ENCODE measurements at regions not wholly inside any gene's neighbourhood (a gene's known extent, or its start where the extent isn't known, plus 50 kb on each side); places are given as distances from the start of the nearest gene placed in this dataset.

GRCh38 chr1:37310064-37310463 lies 164.3 kb upstream of the ZC3H12A start:
- Histone ChIP-seq H3K9me3 (no peaks in the 10 kb centered on the region), H3K4me3 (no peak overlapping the region), H3K27me3 (ENCODE audit: insufficient read depth in 3 of 3, low read length in 2 of 3) (peaks cover 0 to 44% (median 9%) of the 10 kb centered on the region in 3 donors), H3K27ac (no peak overlapping the region), H3K4me1 (no peaks in the 10 kb centered on the region), H3K36me3 (ENCODE audit: insufficient read depth in 1 of 2, low read depth in 1 of 2) (no peaks in the 10 kb centered on the region)
- intact Hi-C loops (cut with DNase I): no loop called here
- DNase-seq (no peak), ATAC-seq (no peak)
- no peak for TF ChIP-seq CTCF (IDR thresholded peaks at IDR 0.05)
- WGBS, 3 donors: 67 to 77% (median 68%) methylated on average over 13 of the region's 13 CpGs

GRCh38 chr1:37315371-37315846 lies 159.0 kb upstream of the ZC3H12A start:
- Histone ChIP-seq H3K9me3 (no peaks in the 10 kb centered on the region), H3K27ac (no peak overlapping the region), H3K4me1 (no peaks in the 10 kb centered on the region), H3K4me3 (no peak overlapping the region), H3K27me3 (ENCODE audit: insufficient read depth in 3 of 3, low read length in 2 of 3) (peaks cover 0 to 56% (median 23%) of the 10 kb centered on the region in 3 donors), H3K36me3 (ENCODE audit: insufficient read depth in 1 of 2, low read depth in 1 of 2) (no peaks in the 10 kb centered on the region)
- DNase-seq (no peak), ATAC-seq (no peak)
- WGBS, 3 donors: 8 to 13% (median 12%) methylated on average over 4 of the region's 4 CpGs
- intact Hi-C loops (cut with DNase I): no loop called here
- no peak for TF ChIP-seq CTCF (IDR thresholded peaks at IDR 0.05)

- Histone ChIP-seq H3K27ac (no peak overlapping the region), H3K4me1 (no peaks in the 10 kb centered on the region), H3K4me3 (no peak overlapping the region), H3K27me3 (ENCODE audit: insufficient read depth in 3 of 3, low read length in 2 of 3) (peaks cover 0 to 71% (median 22%) of the 10 kb centered on the region in 3 donors), H3K36me3 (ENCODE audit: insufficient read depth in 1 of 2, low read depth in 1 of 2) (no peaks in the 10 kb centered on the region), H3K9me3 (no peaks in the 10 kb centered on the region)
- DNase-seq (no peak), ATAC-seq (peak in 1 of 4 donors; percentile 16)
- 5 to 6% (median 5%) methylated on average over 35 of the region's 35 CpGs for WGBS, 3 donors
- no peak for TF ChIP-seq CTCF (IDR thresholded peaks at IDR 0.05)
- intact Hi-C loops (cut with DNase I): no loop called here
Observed at GRCh38 chr1:37317870-37318467, 156.4 kb upstream of the ZC3H12A start.

- H3K27me3 ChIP-seq (ENCODE audit: insufficient read depth in 3 of 3, low read length in 2 of 3): peaks cover 0 to 66% (median 21%) of the 10 kb centered on the region in 3 donors
- TF ChIP-seq CTCF (IDR thresholded peaks at IDR 0.05): no peak
- H3K4me1 ChIP-seq: no peaks in the 10 kb centered on the region
- no peaks in the 10 kb centered on the region for H3K9me3 ChIP-seq
- DNase-seq: no peak
- no peak for ATAC-seq
- H3K36me3 ChIP-seq (ENCODE audit: insufficient read depth in 1 of 2, low read depth in 1 of 2): no peaks in the 10 kb centered on the region
- no peak overlapping the region for H3K27ac ChIP-seq
- H3K4me3 ChIP-seq: no peak overlapping the region
- intact Hi-C loops (cut with DNase I): no loop called here
- WGBS, 3 donors: 6 to 7% (median 6%) methylated on average over 20 of the region's 20 CpGs
Observed at GRCh38 chr1:37318490-37318889, 155.9 kb upstream of the ZC3H12A start.

- 80 to 90% (median 84%) methylated on average over 5 of the region's 5 CpGs for WGBS, 3 donors
- Histone ChIP-seq H3K4me1 (no peaks in the 10 kb centered on the region), H3K4me3 (no peak overlapping the region), H3K36me3 (ENCODE audit: insufficient read depth in 1 of 2, low read depth in 1 of 2) (no peaks in the 10 kb centered on the region), H3K27ac (no peak overlapping the region), H3K9me3 (peaks cover 3% of the 10 kb centered on the region), H3K27me3 (ENCODE audit: insufficient read depth in 3 of 3, low read length in 2 of 3) (peaks cover 0 to 65% (median 21%) of the 10 kb centered on the region in 3 donors)
- TF ChIP-seq CTCF (IDR thresholded peaks at IDR 0.05): no peak
- intact Hi-C loops (cut with DNase I): no loop called here
- DNase-seq (no peak), ATAC-seq (no peak)
Observed at GRCh38 chr1:37319284-37319683, 155.1 kb upstream of the ZC3H12A start.

Data from psoas muscle (tissue), 7 donors.